ENCODE measurements at regions not wholly inside any gene's neighbourhood (a gene's known extent, or its start where the extent isn't known, plus 50 kb on each side); places are given as distances from the start of the nearest gene placed in this dataset.

DNA sequence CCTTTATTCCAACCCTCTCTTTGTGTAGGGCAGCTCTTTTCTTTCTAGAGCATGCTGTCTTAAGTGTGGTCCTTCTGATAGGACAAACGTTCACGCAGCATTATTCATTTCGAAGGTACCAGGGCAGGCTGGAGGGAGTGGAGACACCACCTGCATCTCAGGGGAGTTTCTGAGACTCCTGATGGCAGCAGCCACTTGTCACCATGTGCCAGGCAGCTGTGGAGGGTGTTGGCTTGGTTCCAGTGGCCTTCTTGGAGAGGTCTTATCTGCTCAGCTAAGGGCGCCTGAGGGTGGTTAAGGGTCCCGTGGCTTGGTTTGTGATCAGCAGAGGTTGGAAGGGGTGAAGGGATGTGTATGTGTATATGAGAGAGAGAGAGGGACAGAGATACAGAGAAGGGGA lies 257.1 kb upstream of the EEF2KMT start:
- no peak for TF ChIP-seq POLR2A (IDR thresholded peaks at IDR 0.05; ENCODE audit: low read depth, low read length)
- no peak for TF ChIP-seq POLR2AphosphoS5 (IDR thresholded peaks at IDR 0.05; ENCODE audit: insufficient read depth, low read depth, low read length)
- TF ChIP-seq, protein P1, sequence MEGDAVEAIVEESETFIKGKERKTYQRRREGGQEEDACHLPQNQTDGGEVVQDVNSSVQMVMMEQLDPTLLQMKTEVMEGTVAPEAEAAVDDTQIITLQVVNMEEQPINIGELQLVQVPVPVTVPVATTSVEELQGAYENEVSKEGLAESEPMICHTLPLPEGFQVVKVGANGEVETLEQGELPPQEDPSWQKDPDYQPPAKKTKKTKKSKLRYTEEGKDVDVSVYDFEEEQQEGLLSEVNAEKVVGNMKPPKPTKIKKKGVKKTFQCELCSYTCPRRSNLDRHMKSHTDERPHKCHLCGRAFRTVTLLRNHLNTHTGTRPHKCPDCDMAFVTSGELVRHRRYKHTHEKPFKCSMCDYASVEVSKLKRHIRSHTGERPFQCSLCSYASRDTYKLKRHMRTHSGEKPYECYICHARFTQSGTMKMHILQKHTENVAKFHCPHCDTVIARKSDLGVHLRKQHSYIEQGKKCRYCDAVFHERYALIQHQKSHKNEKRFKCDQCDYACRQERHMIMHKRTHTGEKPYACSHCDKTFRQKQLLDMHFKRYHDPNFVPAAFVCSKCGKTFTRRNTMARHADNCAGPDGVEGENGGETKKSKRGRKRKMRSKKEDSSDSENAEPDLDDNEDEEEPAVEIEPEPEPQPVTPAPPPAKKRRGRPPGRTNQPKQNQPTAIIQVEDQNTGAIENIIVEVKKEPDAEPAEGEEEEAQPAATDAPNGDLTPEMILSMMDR (IDR thresholded peaks at IDR 0.05; ENCODE audit: extremely low read depth in 1 of 2, insufficient read depth in 1 of 2, low read depth in 1 of 2, low read length in 2 of 2) = no peak
- no peak for TF ChIP-seq GATA2 (IDR thresholded peaks at IDR 0.05; ENCODE audit: insufficient read depth, insufficient read length, low read depth, low read length)
- TF ChIP-seq, protein P2, sequence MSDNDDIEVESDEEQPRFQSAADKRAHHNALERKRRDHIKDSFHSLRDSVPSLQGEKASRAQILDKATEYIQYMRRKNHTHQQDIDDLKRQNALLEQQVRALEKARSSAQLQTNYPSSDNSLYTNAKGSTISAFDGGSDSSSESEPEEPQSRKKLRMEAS (IDR thresholded peaks at IDR 0.05; ENCODE audit: insufficient read depth, insufficient read length) = no peak
- no peak for TF ChIP-seq JUN (IDR thresholded peaks at IDR 0.05; ENCODE audit: borderline replicate concordance, insufficient read depth, insufficient read length, low read depth)
